HT-29 (cell line): ENCODE measurements at regions not wholly inside any gene's neighbourhood (a gene's known extent, or its start where the extent isn't known, plus 50 kb on each side); places are given as distances from the start of the nearest gene placed in this dataset.

ENCODE experiments used
- DNase-seq: peaks from one replicate; pipeline ENCODE4 v3.0.0-alpha.2; 2015; ENCODE audit warnings: low spot score

DNA sequence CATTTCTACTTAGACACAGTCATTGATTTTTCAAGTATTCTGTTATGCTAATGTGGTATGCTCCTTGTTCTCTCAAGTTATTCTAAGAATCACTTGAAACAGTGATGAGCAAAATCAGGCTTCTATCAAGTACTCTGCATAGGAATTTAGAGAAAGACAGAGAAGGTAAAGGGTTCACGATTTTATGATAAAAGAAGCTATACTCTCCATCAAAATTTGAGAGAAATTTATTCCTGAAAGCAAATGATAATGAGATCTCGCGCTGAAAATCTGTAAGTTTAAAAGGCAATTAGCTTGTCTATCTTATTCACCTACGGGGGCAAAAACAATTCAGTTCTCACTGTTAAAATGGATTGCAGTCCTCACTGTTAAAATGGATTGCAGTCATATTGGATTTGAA, 1404.3 kb upstream of the FLRT2 start:
- no peak for DNase-seq

DNA sequence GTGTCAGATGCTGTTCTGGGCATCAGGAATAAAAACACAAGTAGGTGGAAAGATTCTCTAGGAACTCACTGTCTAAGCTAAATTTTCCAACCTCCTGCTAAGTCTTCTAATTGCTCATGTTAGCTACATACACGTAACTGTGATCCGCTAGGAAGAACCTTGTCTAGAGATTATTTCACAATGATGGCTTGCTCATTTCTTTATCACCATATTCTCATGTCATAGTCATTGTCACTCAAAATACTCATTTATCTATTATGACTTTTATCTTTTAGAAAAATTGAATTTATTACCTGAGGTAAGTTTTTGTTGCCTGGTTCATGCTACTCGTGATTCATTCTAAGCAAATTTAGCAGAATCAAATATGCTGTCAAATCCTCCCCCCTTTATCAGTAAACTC, 1402.4 kb upstream of the FLRT2 start:
- no peak for DNase-seq

DNA sequence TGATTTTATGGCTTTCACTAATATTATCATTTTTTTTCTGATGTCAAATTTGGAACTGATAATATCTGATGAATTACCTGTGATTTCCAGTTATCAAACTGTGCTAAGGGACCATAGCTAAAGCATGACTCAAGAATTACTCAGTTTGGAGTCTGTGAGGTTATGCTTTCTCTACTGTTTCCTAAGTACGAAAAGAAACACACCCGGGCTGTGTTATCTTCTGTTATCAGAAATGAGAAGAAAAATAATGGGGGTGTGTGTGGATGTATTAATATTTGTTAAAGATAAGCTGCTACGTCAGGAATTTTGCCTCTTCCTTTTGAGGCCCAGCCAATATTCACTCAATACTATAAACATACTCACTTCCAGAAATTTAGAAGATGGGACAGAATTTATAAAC, 1401.9 kb upstream of the FLRT2 start:
- DNase-seq: no peak

DNA sequence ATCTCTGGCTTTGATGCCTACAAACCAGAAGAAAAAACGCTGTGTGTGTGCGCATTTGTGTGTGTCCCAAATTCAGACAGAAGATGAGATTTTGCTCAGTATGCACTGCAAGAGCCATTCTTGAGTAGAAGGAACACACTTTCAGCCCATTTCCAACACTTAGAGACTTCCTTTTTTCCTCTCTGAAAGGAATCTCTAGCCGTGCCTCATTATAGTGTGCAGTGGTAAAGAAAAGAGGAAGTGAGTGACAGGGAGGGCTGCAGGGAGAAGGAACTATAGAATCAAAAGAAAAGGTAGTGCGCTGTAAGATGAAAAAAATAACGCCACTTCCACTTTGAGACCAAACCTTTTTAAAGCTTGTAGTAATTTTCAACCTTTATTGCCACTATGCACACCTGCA, 1400.9 kb upstream of the FLRT2 start:
- no peak for DNase-seq

DNA sequence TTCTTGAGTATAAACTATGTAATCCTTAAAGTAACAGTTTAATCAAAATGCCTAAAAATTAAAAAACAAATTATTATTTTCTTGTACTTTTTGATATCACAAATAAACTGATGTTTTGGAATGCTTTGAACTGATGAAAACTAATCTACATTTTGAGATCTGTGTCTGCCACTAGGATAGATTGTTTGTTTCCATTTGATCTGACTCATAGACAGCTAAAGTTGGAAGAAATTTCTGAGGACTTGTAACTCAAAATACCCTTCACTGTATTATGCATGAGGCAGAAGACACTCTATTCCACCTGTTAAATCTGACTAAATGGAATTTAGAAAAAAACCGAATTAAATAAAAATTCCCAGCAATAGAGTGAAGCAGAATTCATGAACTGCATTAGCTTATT, 1400.0 kb upstream of the FLRT2 start:
- DNase-seq: no peak

DNA sequence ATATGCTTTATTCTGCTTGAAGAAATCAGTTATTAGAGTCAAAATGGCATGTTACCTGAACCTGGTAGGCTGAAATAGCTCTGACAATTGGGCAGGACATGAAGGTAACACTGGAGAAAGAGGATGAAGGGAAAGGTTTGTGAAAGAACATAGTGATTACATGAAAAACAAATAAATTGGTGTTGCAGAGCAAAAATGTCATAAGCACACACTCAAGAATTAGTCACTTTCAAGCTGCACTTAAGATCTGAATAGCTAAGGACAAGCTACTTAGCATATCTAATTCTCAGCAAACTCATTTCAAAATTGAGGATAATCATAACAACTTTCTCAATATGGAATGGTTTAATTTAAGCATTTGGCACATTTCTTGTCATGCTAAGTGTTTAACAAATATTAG, 1398.0 kb upstream of the FLRT2 start:
- no peak for DNase-seq

GRCh38 chr14:84144166-84144565, 1385.8 kb upstream of the FLRT2 start:
- DNase-seq: no peak

DNA sequence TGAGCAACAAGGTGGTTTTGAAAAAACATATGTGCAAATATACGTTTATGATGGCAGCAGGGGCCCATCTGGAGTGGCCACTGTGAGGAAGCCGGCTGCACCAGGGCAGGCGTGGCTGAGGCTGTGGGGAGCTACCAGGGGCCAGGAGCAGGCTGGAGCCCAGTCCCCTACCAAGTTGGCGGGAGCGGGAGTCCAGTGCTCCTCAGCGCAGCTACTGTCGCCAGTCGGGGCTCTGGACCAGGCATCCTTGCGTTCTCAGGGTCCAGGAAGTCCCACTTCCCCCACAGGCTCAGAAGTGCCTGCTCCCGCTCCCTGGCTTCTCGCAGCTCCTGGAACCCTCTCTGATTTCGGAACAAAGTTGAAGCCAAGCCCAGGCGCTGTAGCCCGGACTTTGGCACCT, 1377.5 kb upstream of the FLRT2 start:
- DNase-seq: no peak

GRCh38 chr14:84162633-84163032, 1367.3 kb upstream of the FLRT2 start:
- DNase-seq: no peak

DNA sequence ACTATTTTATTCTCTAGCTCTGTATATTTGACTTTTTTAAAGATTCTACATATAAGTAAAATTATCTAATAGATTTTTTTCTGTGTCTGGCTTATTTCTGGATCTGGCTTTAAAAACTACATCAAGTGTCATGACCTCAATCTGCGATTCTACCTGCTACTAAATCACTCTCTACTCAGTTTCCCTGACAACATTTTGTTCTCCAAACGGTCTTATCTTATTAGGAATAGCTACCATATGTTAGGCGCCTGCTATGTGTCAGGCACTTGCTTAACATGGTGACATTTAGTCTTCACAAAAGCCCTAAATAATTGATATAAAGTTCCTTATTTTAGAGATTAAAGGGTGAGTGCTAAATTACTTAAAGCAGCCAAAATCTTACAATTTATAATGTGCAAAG, 1362.9 kb upstream of the FLRT2 start:
- no peak for DNase-seq

- DNase-seq: no peak
These were observed 1349.6 kb upstream of the FLRT2 start for GRCh38 chr14:84180336-84180735.

DNA sequence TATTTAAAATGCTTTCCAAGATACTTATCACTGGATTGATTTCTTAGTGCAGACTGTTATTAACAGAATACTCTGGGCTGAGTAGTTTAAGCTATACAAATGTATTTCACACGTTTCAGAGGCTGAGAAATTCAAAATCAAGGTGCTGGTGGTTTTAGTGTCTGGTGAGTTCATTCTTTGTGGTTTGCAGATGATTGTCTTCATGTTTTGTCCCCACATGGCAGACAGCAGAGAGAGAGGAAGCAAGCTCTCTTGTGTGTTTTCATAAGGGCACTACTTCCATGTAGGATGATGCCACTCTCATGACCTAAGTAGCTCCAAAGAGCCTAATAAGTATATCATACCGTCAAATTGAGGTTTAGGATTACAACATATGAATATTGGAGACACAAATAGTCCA, 1348.9 kb upstream of the FLRT2 start:
- no peak for DNase-seq

GRCh38 chr14:84195514-84195913, 1334.4 kb upstream of the FLRT2 start:
- no peak for DNase-seq

- no peak for DNase-seq
These were observed 1332.2 kb upstream of the FLRT2 start for GRCh38 chr14:84197704-84198103.

DNA sequence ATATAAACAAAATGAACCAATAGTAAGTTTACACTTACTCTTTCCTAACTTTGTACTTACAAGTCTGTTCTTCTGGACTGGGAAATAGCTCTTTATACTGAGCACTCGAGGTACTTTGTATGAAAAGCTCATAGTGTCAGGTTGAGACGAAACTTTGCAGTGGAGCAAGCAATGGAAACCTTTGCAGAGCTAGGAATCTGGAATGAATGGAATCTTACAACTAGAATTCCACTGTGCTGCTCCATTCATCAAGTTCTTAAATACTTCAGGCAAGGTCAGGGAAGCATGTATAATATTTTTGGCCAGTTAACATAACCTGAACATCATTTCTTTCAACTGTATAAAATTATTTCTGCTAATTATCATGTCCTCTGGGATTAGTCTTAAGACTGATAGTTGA, 1327.5 kb upstream of the FLRT2 start:
- DNase-seq: no peak

- DNase-seq: no peak
These were observed 1326.0 kb upstream of the FLRT2 start for GRCh38 chr14:84203896-84204295.

GRCh38 chr14:84208451-84208850, 1321.5 kb upstream of the FLRT2 start:
- DNase-seq: no peak

DNA sequence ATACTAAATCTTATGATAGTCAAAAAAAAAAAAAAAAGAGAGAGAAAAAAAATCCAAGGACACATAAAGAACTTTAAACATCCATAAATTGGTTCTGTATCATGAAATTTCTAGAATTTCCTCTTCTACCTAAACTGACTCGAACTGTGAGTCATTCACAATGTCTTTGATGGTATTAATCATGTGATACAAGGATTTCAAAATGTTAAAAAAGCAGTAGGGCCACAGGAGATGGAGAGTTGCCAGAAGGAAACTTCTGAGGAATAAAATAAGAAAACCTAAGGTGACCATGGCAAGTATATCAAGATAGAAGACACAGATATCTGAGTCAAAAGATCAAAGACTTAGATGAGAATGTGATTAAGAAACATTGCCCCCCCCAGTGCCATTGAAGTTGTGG, 1320.9 kb upstream of the FLRT2 start:
- DNase-seq: no peak

DNA sequence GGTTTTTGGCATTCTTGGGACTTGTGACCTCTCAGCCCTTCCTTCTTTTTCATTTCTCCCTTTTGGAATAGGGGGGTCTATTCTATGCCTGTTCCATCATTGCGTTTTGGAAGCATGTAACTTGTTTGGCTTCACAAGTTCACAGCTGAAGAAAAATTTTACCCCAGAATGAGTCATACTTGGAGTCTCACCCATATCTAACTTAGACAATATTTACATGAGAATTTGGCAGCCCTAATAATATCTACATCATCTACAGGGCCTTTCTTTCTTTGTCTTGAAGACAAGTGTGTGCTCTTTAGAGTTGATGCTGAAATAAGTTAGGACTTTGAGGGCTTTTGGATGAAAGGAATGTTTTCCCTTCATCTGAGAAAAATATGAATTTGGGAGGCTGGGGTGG, 1312.9 kb upstream of the FLRT2 start:
- no peak for DNase-seq

DNA sequence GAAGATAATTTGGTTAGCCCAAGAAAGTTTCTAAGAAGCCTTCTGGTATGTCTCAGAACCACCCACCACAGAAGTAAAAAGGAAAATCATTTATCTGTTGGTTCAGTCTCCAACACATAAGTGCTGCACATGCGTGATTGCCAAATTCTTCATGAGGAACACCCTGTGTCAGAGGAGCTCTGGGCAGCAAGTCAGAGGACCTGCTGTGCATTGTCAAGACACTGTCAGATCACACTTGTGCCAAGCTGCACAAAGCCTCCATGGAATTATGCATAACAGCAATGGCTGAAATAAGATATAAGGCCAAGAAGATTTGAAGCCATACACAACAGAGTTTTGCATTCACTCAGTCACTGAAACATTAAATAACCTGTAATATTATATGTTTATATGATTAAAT, 1304.7 kb upstream of the FLRT2 start:
- no peak for DNase-seq

DNA sequence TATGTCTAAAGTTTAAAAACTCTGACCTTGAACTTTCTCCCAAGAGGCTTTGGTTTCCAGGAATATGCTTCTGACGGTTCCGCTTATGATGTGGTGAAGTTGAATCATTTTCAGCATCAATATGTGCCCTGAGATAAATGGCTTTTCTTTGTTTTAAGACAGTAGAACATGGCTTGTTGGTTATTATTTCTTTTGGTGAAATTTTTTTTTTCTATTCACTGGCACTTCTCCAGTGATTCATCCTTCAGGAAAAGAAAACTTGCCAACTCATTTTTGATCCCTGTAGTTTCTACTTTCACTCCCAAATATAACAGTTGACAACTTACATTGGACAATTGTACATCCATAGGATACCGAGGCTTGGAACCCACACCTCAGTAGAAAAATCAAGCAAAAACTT, 1301.2 kb upstream of the FLRT2 start:
- no peak for DNase-seq

DNA sequence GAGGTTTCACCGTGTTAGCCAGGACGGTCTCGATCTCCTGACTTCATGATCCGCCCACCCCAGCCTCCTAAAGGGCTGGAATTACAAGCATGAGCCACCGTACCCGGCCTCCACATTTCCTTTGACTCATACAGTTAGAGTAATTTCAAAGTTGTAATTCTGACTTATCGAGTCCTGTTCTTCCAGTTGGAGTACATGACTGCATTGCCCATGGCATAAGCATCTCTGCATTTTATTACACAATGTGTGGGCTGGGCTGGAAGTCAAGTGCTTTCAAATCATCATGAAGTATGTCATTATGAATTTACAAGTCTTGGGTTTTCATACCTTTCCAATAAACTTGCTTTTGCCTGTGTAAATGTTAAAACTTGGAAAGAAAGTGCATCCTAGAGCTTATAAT, 1295.7 kb upstream of the FLRT2 start:
- no peak for DNase-seq

DNA sequence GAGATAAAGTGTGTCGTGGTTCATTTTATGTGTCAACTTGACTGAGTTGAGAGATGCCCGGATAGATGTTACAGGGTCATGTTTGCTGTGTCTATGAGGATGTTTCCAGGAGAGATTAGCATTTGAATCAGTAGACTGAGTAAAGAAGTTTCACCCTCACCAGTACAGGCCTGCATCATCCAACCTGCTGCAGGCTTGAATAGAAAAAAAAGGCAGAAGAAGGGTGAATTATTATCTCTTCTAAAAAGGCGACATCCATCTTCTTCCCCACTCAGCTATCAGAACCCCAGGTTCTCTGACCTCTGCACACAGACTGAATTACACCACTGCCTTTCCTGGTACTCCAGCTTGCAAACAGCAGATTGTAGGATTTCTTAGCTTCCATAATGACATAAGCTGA, 1293.7 kb upstream of the FLRT2 start:
- DNase-seq: no peak

DNA sequence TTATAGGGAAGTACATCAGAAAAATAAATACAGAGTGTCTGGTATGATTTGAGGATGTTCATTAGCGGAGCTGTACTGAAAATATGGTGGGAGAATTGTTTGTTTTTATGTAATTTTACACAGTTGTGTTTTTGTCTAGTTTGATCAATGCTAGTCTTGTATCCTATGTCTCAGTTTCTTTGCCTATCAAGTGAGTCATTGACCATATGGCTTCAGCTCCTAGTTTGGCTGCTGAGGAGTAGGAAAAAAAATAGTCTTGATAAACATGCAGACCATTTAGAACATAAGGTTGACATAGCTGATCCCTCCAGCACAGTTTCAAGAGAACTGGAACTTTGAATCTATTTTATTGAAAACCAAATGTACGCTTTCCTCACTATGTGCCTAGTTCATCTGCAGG, 1292.1 kb upstream of the FLRT2 start:
- DNase-seq: no peak

- no peak for DNase-seq
These were observed 1282.3 kb upstream of the FLRT2 start for GRCh38 chr14:84247693-84248092.
